A549 (cell line): ENCODE measurements at regions not wholly inside any gene's neighbourhood (a gene's known extent, or its start where the extent isn't known, plus 50 kb on each side); places are given as distances from the start of the nearest gene placed in this dataset.

Source experiments
- ATAC-seq, 2 experiments: fragments of 200-7000 bp in 1 of 2; fragments of >200 bp in 1 of 2; cut with Nextera tagmentation in 1 of 2; cut with Tn5 transposase in 1 of 2; 3 replicates each; pipeline versions ENCODE4 v1.8.0 to v1.9.1; 2018 to 2020; ENCODE audit warnings: mild to moderate bottlenecking in 1 of 2, moderate library complexity in 1 of 2
- CTCF ChIA-PET: fragments of 300-600 bp; sonication (Branson Sonifier 250); formaldehyde crosslinking; extraction: SDS; loops from one replicate; lab custom pipeline; 2021; ENCODE audit warnings: antibody characterized with exemption, inconsistent platforms; lab: Yijun Ruan, JAX
- POLR2A ChIA-PET: fragments of 350-600 bp; formaldehyde crosslinking; extraction: SDS; loops from one replicate; lab custom pipeline; 2021; ENCODE audit warnings: antibody characterized with exemption, inconsistent platforms; lab: Yijun Ruan, JAX
- DNase-seq, 2 experiments: peaks; one replicate each; pipeline versions ENCODE4 v3.0.0 to v3.0.0-alpha.2; 2011 to 2016; ENCODE audit warnings: low read depth in 1 of 2, low spot score in 1 of 2
- FAIRE-seq: peaks from 2 replicates; lab custom pipeline; 2011; peaks lifted over from hg19 to GRCh38; lab: Jason Lieb, UNC
- H3K27ac ChIP-seq, 2 experiments: fragments of >200 bp; sonication (Bioruptor Twin); formaldehyde crosslinking; 3 replicates each; pipeline ENCODE4 v1.5.1; 2016 to 2017
- H3K4me1 ChIP-seq: fragments of >200 bp; sonication (Bioruptor Twin); formaldehyde crosslinking; 3 replicates; pipeline ENCODE4 v1.6.1; 2016
- H3K4me2 ChIP-seq: fragments of >200 bp; sonication (Bioruptor Twin); formaldehyde crosslinking; 3 replicates; pipeline ENCODE4 v1.6.1; 2016
- H3K4me3 ChIP-seq: fragments of >200 bp; sonication (Bioruptor Twin); formaldehyde crosslinking; 3 replicates; pipeline ENCODE4 v1.5.1; 2016
- H3K9me3 ChIP-seq: fragments of >200 bp; sonication (Bioruptor Twin); formaldehyde crosslinking; 3 replicates; pipeline ENCODE4 v1.6.1; 2016
- CBX2 ChIP-seq: fragments of 200-600 bp; sonication (generic); IDR thresholded peaks from 2 replicates; pipeline ENCODE4 v1.6.1; 2016; ENCODE audit warnings: low read depth, mild to moderate bottlenecking, borderline replicate concordance
- CBX8 ChIP-seq: fragments of 200-600 bp; sonication (generic); IDR thresholded peaks from 2 replicates; pipeline ENCODE4 v1.6.1; 2016
- CHD2 ChIP-seq: fragments of 150-350 bp; IDR thresholded peaks from 2 replicates; pipeline ENCODE4 v1.6.1; 2014; ENCODE audit warnings: low read length; ENCODE audit not compliant: partially characterized antibody
- EHF ChIP-seq: fragments of 250-450 bp; sonication (Bioruptor Pico); IDR thresholded peaks from 2 replicates; pipeline ENCODE4 v1.5.0; 2020; ENCODE audit warnings: mild to moderate bottlenecking
- FOSL2 ChIP-seq, 2 experiments: fragments of 450-650 bp in 1 of 2; fragments of >200 bp in 1 of 2; sonication (Bioruptor Twin) in 1 of 2; formaldehyde crosslinking; IDR thresholded peaks; 2 replicates each; pipeline versions ENCODE4 v1.5.0 to v1.6.1; 2016 to 2020; ENCODE audit warnings: mild to moderate bottlenecking in 1 of 2, moderate library complexity in 1 of 2
- FOXS1 ChIP-seq: fragments of 250-450 bp; sonication (Bioruptor Pico); IDR thresholded peaks from 2 replicates; pipeline ENCODE4 v1.5.0; 2020; ENCODE audit warnings: mild to moderate bottlenecking, moderate library complexity
- HDAC2 ChIP-seq: fragments of 200-600 bp; sonication (generic); IDR thresholded peaks from 2 replicates; pipeline ENCODE4 v1.6.1; 2016
- HEYL ChIP-seq: fragments of 250-450 bp; sonication (Bioruptor Pico); IDR thresholded peaks from 2 replicates; pipeline ENCODE4 v1.8.0; 2021; ENCODE audit warnings: mild to moderate bottlenecking, moderate library complexity
- JUN ChIP-seq, 2 experiments: fragments of >200 bp; sonication (Bioruptor Twin); formaldehyde crosslinking; IDR thresholded peaks; 2 replicates in 1 of 2; 3 replicates in 1 of 2; pipeline ENCODE4 v1.6.1; 2016 to 2017
- MAX ChIP-seq: IDR thresholded peaks from 2 replicates; pipeline ENCODE4 v1.6.1; 2012
- MYC ChIP-seq: IDR thresholded peaks from 2 replicates; pipeline ENCODE4 v1.6.1; 2012; ENCODE audit warnings: mild to moderate bottlenecking, inconsistent platforms, low read length, improper control_type of control experiment, borderline replicate concordance
- PHF8 ChIP-seq: fragments of 200-600 bp; sonication (generic); IDR thresholded peaks from 2 replicates; pipeline ENCODE4 v1.6.1; 2016; ENCODE audit warnings: low read depth, mild to moderate bottlenecking, antibody characterized with exemption, moderate library complexity, borderline replicate concordance
- RARB ChIP-seq: fragments of 250-450 bp; sonication (Bioruptor Pico); IDR thresholded peaks from 2 replicates; pipeline ENCODE4 v1.8.0; 2021; ENCODE audit warnings: mild to moderate bottlenecking, moderate library complexity
- RFX5 ChIP-seq: fragments of 450-650 bp; IDR thresholded peaks from 2 replicates; pipeline ENCODE4 v1.7.1; 2014; ENCODE audit warnings: antibody characterized with exemption, mild to moderate bottlenecking, moderate library complexity
- SMC3 ChIP-seq: fragments of >200 bp; sonication (Bioruptor Twin); formaldehyde crosslinking; IDR thresholded peaks from 3 replicates; pipeline ENCODE4 v1.6.1; 2018; ENCODE audit warnings: inconsistent platforms
- TP53 ChIP-seq: fragments of 250-450 bp; sonication (Bioruptor Pico); IDR thresholded peaks from 2 replicates; pipeline ENCODE4 v1.5.0; 2021; ENCODE audit warnings: mild to moderate bottlenecking, moderate library complexity
- ZFP36 ChIP-seq: fragments of 450-650 bp; IDR thresholded peaks from 2 replicates; pipeline ENCODE4 v1.6.1; 2014; ENCODE audit warnings: borderline replicate concordance; ENCODE audit not compliant: partially characterized antibody
- WGBS: methylation state at CpG from one replicate; pipeline ENCODE4 v1.1.6; 2017; ENCODE audit errors: missing lambda C conversion rate; 5-methylcytosine and 5-hydroxymethylcytosine counted together
- TF ChIP-seq, protein P1 (sequence below): IDR thresholded peaks from 2 replicates; pipeline ENCODE4 v1.6.1; 2012; ENCODE audit warnings: low read depth, borderline replicate concordance
- TF ChIP-seq, protein P2 (sequence below): fragments of 250-450 bp; sonication (Bioruptor Pico); IDR thresholded peaks from 2 replicates; pipeline ENCODE4 v1.5.0; 2021; ENCODE audit warnings: mild to moderate bottlenecking, moderate library complexity, borderline replicate concordance

DNA sequence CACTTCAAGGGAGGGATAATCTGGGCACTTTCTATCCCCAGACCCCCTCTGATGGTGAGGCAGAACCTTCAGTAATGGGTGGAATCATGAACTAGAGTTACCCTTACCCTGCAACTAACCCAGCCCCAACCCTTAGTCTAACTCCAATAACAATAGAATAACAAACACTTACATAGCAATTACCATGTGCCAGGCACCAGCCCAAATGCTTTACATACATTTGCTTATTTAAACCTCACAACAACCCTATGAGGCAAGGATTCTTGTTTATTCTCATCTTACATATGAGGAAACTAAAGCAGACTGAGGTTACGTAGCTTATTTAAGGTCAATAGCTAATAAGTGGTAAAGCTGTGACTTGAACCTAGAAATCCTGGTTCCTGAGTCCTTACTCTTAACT is 132.8 kb downstream of the CYP26B1 start:
- H3K27ac ChIP-seq: no peak overlapping the region
- DNase-seq (no peak), ATAC-seq (no peak), FAIRE-seq (no peak)
- H3K4me1 ChIP-seq: no peaks in the 10 kb centered on the region
- H3K4me2 ChIP-seq: no peak overlapping the region
- ChIA-PET POLR2A (no interaction called here), CTCF (interaction anchor here (0.9 kb wide), 1 partner anchor 872 kb away, joined by 3 read pairs; the partner anchor contains the start of gene SPR)
- no peak overlapping the region for H3K4me3 ChIP-seq
- H3K9me3 ChIP-seq: no peaks in the 10 kb centered on the region
- 83% methylated on average over 1 of the region's 1 CpG for WGBS
- no peak for TF ChIP-seq PHF8
- TF ChIP-seq CHD2: no peak
- TF ChIP-seq MAX: no peak
- TF ChIP-seq EHF: no peak
- no peak for TF ChIP-seq JUN (IDR thresholded peaks at IDR 0.05)
- no peak for TF ChIP-seq SMC3

- no peak overlapping the region for H3K4me3 ChIP-seq
- H3K9me3 ChIP-seq: no peaks in the 10 kb centered on the region
- DNase-seq: no peak
- no peak for TF ChIP-seq TP53 (CRISPR knock-in tag)
- no peak for TF ChIP-seq CBX2
- TF ChIP-seq, protein P1, sequence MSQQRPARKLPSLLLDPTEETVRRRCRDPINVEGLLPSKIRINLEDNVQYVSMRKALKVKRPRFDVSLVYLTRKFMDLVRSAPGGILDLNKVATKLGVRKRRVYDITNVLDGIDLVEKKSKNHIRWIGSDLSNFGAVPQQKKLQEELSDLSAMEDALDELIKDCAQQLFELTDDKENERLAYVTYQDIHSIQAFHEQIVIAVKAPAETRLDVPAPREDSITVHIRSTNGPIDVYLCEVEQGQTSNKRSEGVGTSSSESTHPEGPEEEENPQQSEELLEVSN: no peak
- TF ChIP-seq, protein P2, sequence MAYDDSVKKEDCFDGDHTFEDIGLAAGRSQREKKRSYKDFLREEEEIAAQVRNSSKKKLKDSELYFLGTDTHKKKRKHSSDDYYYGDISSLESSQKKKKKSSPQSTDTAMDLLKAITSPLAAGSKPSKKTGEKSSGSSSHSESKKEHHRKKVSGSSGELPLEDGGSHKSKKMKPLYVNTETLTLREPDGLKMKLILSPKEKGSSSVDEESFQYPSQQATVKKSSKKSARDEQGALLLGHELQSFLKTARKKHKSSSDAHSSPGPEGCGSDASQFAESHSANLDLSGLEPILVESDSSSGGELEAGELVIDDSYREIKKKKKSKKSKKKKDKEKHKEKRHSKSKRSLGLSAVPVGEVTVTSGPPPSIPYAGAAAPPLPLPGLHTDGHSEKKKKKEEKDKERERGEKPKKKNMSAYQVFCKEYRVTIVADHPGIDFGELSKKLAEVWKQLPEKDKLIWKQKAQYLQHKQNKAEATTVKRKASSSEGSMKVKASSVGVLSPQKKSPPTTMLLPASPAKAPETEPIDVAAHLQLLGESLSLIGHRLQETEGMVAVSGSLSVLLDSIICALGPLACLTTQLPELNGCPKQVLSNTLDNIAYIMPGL (CRISPR knock-in tag): no peak
- TF ChIP-seq CBX8: no peak
- TF ChIP-seq FOXS1: no peak
- TF ChIP-seq ZFP36: no peak
- no peak for TF ChIP-seq RARB (CRISPR knock-in tag)
- TF ChIP-seq RFX5: no peak
- TF ChIP-seq FOSL2 (IDR thresholded peaks at IDR 0.05): no peak
- no peak for TF ChIP-seq FOSL2 (CRISPR knock-in tag; IDR thresholded peaks at IDR 0.05)
- TF ChIP-seq HDAC2: no peak
- TF ChIP-seq MYC: no peak
- no peak for TF ChIP-seq HEYL (CRISPR knock-in tag)
- H3K4me1 ChIP-seq: no peaks in the 10 kb centered on the region
- ChIA-PET POLR2A (no interaction called here), CTCF (interaction anchor here (0.9 kb wide), 1 partner anchor 108 kb away, joined by 3 read pairs; no protein-coding TSS in a partner anchor)
- FAIRE-seq: no peak
- H3K4me2 ChIP-seq: no peak overlapping the region
- H3K27ac ChIP-seq: no peak overlapping the region
- WGBS: 73% methylated on average over 6 of the region's 6 CpGs
- ATAC-seq: peak in 1 of 2 experiments; percentile 21; a peak in 2 of 6 replicates
These were observed 133.9 kb downstream of the CYP26B1 start for GRCh38 chr2:72013726-72014125.

GRCh38 chr2:72012886-72013574 is 134.6 kb downstream of the CYP26B1 start:
- Histone ChIP-seq H3K9me3 (no peaks in the 10 kb centered on the region), H3K4me1 (no peaks in the 10 kb centered on the region), H3K27ac (no peak overlapping the region), H3K4me3 (no peak overlapping the region), H3K4me2 (no peak overlapping the region)
- WGBS: 77% methylated on average over 9 of the region's 9 CpGs
- ChIA-PET CTCF (interaction anchor here (0.9 kb wide), 1 partner anchor 109 kb away, joined by 3 read pairs; no protein-coding TSS in a partner anchor), POLR2A (no interaction called here)
- no peak for DNase-seq
- ATAC-seq: peak; percentile 38 to 45; a peak in 4 of 6 replicates
- TF ChIP-seq, protein P1: no peak
- no peak for TF ChIP-seq HDAC2
- no peak for FAIRE-seq
